Esophagus squamous epithelium (tissue), 4 donors: ENCODE measurements at regions not wholly inside any gene's neighbourhood (a gene's known extent, or its start where the extent isn't known, plus 50 kb on each side); places are given as distances from the start of the nearest gene placed in this dataset.

Experiments
- POLR2A ChIP-seq, 4 donors: fragments of 450-650 bp; IDR thresholded peaks; one replicate each; pipeline ENCODE4 v1.6.1; 2017; ENCODE audit warnings: antibody characterized with exemption in 4 of 4, mild to moderate bottlenecking in 4 of 4, moderate library complexity in 3 of 4
- TF ChIP-seq, protein P1 (sequence below), 6 experiments: fragments of 450-650 bp in 4 of 6; fragments of 200-600 bp in 2 of 6; sonication (generic) in 2 of 6; IDR thresholded peaks; one replicate each; pipeline ENCODE4 v1.5.1; 2016 to 2019; ENCODE audit warnings: antibody characterized with exemption in 6 of 6, mild to moderate bottlenecking in 4 of 6, moderate library complexity in 4 of 6

DNA sequence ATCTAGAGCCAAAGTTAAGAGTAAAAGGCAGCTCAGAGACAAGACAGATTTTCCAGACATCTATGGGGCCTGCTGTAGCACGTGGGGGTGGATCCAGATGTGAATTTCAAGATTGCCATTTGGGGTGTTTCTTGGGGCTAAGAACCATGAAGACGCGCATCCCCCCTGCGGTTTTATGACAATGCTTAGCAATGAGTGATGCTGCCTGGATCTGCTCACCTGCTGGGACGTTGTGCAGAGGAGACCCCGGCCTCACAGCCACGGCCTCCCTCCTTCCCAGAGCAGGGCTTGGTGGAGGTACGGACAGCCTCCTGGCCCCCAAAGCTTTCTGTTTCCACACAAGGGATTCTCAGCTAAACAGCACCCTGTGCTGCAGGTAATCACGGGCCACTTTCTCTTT is 151.5 kb upstream of the DYNLRB2 start:
- TF ChIP-seq POLR2A (IDR thresholded peaks at IDR 0.05): no peak
- TF ChIP-seq, protein P1, sequence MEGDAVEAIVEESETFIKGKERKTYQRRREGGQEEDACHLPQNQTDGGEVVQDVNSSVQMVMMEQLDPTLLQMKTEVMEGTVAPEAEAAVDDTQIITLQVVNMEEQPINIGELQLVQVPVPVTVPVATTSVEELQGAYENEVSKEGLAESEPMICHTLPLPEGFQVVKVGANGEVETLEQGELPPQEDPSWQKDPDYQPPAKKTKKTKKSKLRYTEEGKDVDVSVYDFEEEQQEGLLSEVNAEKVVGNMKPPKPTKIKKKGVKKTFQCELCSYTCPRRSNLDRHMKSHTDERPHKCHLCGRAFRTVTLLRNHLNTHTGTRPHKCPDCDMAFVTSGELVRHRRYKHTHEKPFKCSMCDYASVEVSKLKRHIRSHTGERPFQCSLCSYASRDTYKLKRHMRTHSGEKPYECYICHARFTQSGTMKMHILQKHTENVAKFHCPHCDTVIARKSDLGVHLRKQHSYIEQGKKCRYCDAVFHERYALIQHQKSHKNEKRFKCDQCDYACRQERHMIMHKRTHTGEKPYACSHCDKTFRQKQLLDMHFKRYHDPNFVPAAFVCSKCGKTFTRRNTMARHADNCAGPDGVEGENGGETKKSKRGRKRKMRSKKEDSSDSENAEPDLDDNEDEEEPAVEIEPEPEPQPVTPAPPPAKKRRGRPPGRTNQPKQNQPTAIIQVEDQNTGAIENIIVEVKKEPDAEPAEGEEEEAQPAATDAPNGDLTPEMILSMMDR (IDR thresholded peaks at IDR 0.05): no peak
